Neural crest cell (in vitro differentiated cells): ENCODE measurements at regions not wholly inside any gene's neighbourhood (a gene's known extent, or its start where the extent isn't known, plus 50 kb on each side); places are given as distances from the start of the nearest gene placed in this dataset.

ENCODE experiments used
- DNase-seq: peaks from one replicate; pipeline ENCODE4 v3.0.0; 2021; ENCODE audit warnings: low read depth, mixed read lengths, low spot score
- H3K27ac Mint-ChIP-seq: one replicate; pipeline ENCODE4 v1.8.0; 2021; ENCODE audit warnings: mild to moderate bottlenecking, mixed read lengths; ENCODE audit not compliant: unreplicated experiment
- H3K27me3 Mint-ChIP-seq: 2 replicates; pipeline ENCODE4 v1.8.0; 2021; ENCODE audit warnings: low read depth, mild to moderate bottlenecking, mixed read lengths
- H3K36me3 Mint-ChIP-seq: 2 replicates; pipeline ENCODE4 v1.8.0; 2021; ENCODE audit warnings: low read depth, mild to moderate bottlenecking, mixed read lengths
- H3K4me1 Mint-ChIP-seq: 2 replicates; pipeline ENCODE4 v1.8.0; 2021; ENCODE audit warnings: mixed read lengths
- H3K4me3 Mint-ChIP-seq: one replicate; pipeline ENCODE4 v1.8.0; 2021; ENCODE audit warnings: mild to moderate bottlenecking, mixed read lengths
- H3K9me3 Mint-ChIP-seq: 2 replicates; pipeline ENCODE4 v1.8.0; 2021; ENCODE audit warnings: mixed read lengths
- TF ChIP-seq, protein P1 (sequence below): fragments of 200-600 bp; sonication (generic); conservative IDR thresholded peaks from 2 replicates; pipeline ENCODE4 v1.5.0; 2021; ENCODE audit warnings: antibody characterized with exemption, mild to moderate bottlenecking

DNA sequence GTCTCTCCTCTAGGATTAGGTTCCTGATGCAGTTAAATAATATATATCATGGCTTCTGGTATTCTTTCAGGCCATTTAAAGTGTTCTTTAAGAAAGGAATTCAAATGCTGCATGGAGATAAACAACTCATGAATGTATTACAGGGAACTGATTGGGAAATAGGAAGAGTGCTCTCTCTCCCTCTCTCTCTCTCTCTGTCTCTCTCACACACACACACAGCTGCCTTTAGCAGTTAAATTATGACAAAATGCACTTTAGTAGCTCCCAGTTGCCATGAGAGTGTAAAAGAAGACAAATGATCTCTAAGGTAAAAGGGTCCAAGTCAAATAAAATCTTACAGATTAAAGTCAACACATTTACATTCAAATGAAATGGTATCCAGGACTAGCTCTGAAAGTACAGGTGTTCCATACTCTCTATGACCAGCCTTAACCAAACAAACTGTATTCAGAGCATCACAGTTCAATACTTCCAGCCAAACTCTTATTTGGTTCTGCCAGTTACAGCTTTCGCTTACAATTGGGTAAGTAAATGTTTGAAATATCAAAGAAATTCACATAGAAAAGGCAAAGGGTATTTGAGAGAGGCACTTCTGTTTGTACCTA lies 94.7 kb upstream of the CXXC4 start:
- no peak for DNase-seq
- H3K4me1 Mint-ChIP-seq = peaks cover 31% of the 10 kb centered on the region
- no peak overlapping the region for H3K4me3 Mint-ChIP-seq
- no peaks in the 10 kb centered on the region for H3K9me3 Mint-ChIP-seq
- no peaks in the 10 kb centered on the region for H3K27me3 Mint-ChIP-seq
- H3K36me3 Mint-ChIP-seq = no peaks in the 10 kb centered on the region
- H3K27ac Mint-ChIP-seq = no peak overlapping the region
- TF ChIP-seq, protein P1, sequence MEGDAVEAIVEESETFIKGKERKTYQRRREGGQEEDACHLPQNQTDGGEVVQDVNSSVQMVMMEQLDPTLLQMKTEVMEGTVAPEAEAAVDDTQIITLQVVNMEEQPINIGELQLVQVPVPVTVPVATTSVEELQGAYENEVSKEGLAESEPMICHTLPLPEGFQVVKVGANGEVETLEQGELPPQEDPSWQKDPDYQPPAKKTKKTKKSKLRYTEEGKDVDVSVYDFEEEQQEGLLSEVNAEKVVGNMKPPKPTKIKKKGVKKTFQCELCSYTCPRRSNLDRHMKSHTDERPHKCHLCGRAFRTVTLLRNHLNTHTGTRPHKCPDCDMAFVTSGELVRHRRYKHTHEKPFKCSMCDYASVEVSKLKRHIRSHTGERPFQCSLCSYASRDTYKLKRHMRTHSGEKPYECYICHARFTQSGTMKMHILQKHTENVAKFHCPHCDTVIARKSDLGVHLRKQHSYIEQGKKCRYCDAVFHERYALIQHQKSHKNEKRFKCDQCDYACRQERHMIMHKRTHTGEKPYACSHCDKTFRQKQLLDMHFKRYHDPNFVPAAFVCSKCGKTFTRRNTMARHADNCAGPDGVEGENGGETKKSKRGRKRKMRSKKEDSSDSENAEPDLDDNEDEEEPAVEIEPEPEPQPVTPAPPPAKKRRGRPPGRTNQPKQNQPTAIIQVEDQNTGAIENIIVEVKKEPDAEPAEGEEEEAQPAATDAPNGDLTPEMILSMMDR = no peak

DNA sequence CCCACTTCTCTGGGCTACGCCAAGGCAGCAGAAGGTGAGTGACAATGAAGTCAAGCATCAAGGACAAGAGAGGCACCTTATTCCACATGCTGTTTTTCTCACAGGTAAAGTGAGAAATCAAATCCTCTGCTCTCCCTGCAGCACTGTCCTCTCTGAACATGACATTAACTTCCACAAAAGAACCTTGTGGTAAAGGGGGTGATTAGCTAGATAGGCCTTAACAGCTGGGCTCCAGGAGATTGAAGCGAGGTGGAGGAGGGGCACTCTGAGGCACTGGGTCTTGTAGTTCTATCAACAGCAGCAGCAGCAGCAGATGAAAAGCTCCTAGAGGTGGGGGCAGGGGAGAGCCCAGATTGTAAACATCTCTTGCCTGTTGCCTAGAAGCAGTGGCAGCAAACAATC lies 96.8 kb upstream of the CXXC4 start:
- TF ChIP-seq, protein P1 = no peak
- H3K27ac Mint-ChIP-seq = peak overlapping the region; percentile 96
- DNase-seq = peak; percentile 19
- H3K27me3 Mint-ChIP-seq = no peaks in the 10 kb centered on the region
- H3K9me3 Mint-ChIP-seq = no peaks in the 10 kb centered on the region
- H3K4me3 Mint-ChIP-seq = no peak overlapping the region
- peaks cover 31% of the 10 kb centered on the region for H3K4me1 Mint-ChIP-seq
- H3K36me3 Mint-ChIP-seq = no peaks in the 10 kb centered on the region

DNA sequence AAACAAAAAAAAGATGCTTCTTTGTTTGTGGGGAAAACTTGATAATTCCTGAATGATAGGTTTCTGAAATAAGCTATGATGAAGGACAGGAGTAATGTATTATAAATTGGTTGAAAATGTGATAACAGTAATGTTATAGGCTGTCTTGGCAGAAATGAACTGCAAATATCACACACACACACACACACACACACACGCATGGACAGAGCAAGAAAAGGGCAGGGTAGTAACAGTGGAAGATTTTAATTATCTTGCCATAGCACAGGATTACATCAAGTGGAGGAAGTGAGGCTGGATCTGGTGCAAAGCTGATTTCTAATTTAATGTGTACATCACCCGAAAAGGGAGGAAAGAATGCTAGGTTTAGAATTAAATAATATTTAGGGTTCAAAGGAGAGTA lies 97.5 kb upstream of the CXXC4 start:
- H3K4me3 Mint-ChIP-seq = no peak overlapping the region
- peak overlapping the region; percentile 12 for H3K27ac Mint-ChIP-seq
- H3K27me3 Mint-ChIP-seq = no peaks in the 10 kb centered on the region
- peaks cover 31% of the 10 kb centered on the region for H3K4me1 Mint-ChIP-seq
- H3K9me3 Mint-ChIP-seq = no peaks in the 10 kb centered on the region
- DNase-seq = no peak
- no peaks in the 10 kb centered on the region for H3K36me3 Mint-ChIP-seq
- TF ChIP-seq, protein P1 = no peak

DNA sequence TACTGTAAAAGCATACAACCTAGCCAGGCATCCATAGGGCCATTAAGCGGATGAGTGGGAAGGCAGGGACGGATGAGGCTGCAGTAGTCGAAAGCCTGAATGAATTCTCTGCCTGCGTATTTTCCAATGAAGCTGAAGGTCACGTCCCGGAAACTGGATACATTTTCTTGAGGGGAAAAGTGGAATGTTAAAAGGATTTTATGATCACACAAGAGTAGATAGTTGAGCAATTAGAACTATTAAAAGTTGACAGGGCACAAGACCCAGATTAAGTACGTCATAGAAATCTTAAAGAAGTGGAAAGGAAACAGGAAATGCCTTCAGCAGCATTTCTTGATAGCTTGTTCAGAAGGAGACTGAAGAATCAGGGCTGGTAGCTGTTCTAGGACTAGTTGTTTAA lies 98.3 kb upstream of the CXXC4 start:
- H3K36me3 Mint-ChIP-seq = no peaks in the 10 kb centered on the region
- no peak overlapping the region for H3K27ac Mint-ChIP-seq
- H3K4me1 Mint-ChIP-seq = peaks cover 31% of the 10 kb centered on the region
- H3K9me3 Mint-ChIP-seq = no peaks in the 10 kb centered on the region
- no peak overlapping the region for H3K4me3 Mint-ChIP-seq
- no peaks in the 10 kb centered on the region for H3K27me3 Mint-ChIP-seq
- TF ChIP-seq, protein P1 = no peak
- no peak for DNase-seq

DNA sequence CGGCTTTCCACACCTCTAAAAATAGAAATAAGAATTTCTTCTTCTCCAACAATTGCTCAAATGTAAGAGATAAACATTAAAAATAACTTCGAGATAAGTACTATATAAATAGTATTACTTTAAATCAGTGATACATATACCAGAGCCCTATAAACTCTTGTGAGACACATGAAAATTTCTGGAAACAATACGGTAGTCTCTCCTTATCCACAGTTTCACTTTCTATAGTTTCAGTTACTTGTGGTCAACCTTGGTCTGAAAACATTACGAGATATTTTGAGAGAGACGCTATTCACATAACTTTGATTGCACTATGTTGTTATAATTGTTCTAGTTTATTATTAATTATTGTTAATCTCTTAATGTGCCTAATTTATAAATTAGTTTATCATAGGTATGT lies 101.5 kb upstream of the CXXC4 start:
- H3K36me3 Mint-ChIP-seq = no peaks in the 10 kb centered on the region
- no peak for DNase-seq
- H3K9me3 Mint-ChIP-seq = no peaks in the 10 kb centered on the region
- H3K4me1 Mint-ChIP-seq = peaks cover 26% of the 10 kb centered on the region
- H3K27ac Mint-ChIP-seq = no peak overlapping the region
- no peak overlapping the region for H3K4me3 Mint-ChIP-seq
- TF ChIP-seq, protein P1 = no peak
- no peaks in the 10 kb centered on the region for H3K27me3 Mint-ChIP-seq
